ENCODE measurements at regions not wholly inside any gene's neighbourhood (a gene's known extent, or its start where the extent isn't known, plus 50 kb on each side); places are given as distances from the start of the nearest gene placed in this dataset.
"Not testable (repeated sequence)": the region's sequence is repeated elsewhere in the genome, so short reads cannot be mapped to it uniquely, and the experiment has no call there.

DNA sequence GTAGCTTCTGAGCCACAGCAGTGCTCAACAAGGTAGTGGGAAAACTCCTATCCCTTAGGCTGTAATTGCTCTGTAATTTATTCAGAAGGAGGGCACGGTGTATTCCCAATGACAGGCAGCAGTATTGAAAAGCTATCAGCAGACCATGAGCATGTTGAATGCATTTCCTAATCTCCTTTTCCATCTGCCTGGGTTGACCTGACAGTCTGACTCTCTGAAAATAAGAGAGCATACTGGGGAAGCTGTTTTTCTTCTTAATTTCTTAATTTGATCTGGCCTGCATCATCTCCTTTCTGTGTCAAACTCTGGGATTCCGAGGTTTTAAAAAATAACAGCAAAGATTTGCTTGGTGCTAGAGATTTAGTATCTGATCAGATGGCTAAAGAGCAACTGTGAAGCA, 88.1 kb upstream of the SLC35F3 start:
- H3K27me3 ChIP-seq (ENCODE audit: insufficient read depth, low read length), result no peaks in the 10 kb centered on the region
- no peaks in the 10 kb centered on the region for H3K9me3 Mint-ChIP-seq (ENCODE audit: unreplicated experiment)
- no peaks in the 10 kb centered on the region for H3K36me3 Mint-ChIP-seq (ENCODE audit: low read depth, unreplicated experiment)
- no peak for DNase-seq (ENCODE audit: low read depth)
- no peaks in the 10 kb centered on the region for H4K20me1 ChIP-seq (ENCODE audit: insufficient read depth, low read length)
- H3K27ac Mint-ChIP-seq (ENCODE audit: unreplicated experiment), result no peak overlapping the region
- H2AFZ ChIP-seq (ENCODE audit: low read depth, low read length), result no peak overlapping the region
- TF ChIP-seq, protein P1, sequence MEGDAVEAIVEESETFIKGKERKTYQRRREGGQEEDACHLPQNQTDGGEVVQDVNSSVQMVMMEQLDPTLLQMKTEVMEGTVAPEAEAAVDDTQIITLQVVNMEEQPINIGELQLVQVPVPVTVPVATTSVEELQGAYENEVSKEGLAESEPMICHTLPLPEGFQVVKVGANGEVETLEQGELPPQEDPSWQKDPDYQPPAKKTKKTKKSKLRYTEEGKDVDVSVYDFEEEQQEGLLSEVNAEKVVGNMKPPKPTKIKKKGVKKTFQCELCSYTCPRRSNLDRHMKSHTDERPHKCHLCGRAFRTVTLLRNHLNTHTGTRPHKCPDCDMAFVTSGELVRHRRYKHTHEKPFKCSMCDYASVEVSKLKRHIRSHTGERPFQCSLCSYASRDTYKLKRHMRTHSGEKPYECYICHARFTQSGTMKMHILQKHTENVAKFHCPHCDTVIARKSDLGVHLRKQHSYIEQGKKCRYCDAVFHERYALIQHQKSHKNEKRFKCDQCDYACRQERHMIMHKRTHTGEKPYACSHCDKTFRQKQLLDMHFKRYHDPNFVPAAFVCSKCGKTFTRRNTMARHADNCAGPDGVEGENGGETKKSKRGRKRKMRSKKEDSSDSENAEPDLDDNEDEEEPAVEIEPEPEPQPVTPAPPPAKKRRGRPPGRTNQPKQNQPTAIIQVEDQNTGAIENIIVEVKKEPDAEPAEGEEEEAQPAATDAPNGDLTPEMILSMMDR (IDR thresholded peaks at IDR 0.05; ENCODE audit: insufficient read depth, low read depth, low read length), result no peak
- no peak for TF ChIP-seq EZH2 (IDR thresholded peaks at IDR 0.05; ENCODE audit: insufficient read depth, low read length)
- H3K4me1 ChIP-seq (ENCODE audit: insufficient read depth, low read length), result no peaks in the 10 kb centered on the region
- no peak overlapping the region for H3K4me2 ChIP-seq (ENCODE audit: low read length)
- H3K9me3 ChIP-seq (ENCODE audit: insufficient read depth, low read depth, low read length), result peaks cover 1% of the 10 kb centered on the region
- H3K4me1 Mint-ChIP-seq (ENCODE audit: low read depth, unreplicated experiment), result no peaks in the 10 kb centered on the region
- H3K36me3 ChIP-seq (ENCODE audit: insufficient read depth, low read length), result no peaks in the 10 kb centered on the region
- H3K27ac ChIP-seq (ENCODE audit: low read depth, low read length), result no peak overlapping the region
- no peak for FAIRE-seq
- H3K27me3 Mint-ChIP-seq (ENCODE audit: low read depth, unreplicated experiment), result peaks cover 19% of the 10 kb centered on the region
- no peak overlapping the region for H3K9ac ChIP-seq (ENCODE audit: low read length)
- H3K4me3 ChIP-seq (ENCODE audit: insufficient read depth, low read depth, low read length), result no peak overlapping the region
- H3K79me2 ChIP-seq (ENCODE audit: insufficient read depth, low read length), result no peaks in the 10 kb centered on the region
- no peak overlapping the region for H3K4me3 Mint-ChIP-seq (ENCODE audit: unreplicated experiment)

DNA sequence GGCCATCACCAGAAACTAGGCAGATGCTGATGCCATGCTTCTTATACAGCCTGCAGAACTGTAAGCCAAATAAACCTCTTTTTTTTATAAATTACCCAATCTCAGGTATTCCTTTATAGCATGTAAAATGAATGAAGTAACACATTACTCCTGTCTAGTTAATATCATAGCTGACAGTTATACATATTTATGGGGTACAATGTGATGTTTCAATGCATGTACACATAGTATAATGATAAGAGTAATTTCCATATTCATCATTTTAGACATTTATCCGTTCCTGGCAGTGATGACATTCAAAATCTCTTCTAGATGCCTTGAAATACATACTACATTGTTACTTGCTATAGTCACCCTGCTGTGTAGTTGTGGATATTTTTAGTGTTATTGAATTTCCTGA, 85.4 kb upstream of the SLC35F3 start:
- H3K9ac ChIP-seq (ENCODE audit: low read length), result no peak overlapping the region
- Mint-ChIP-seq H3K4me3 (ENCODE audit: unreplicated experiment) (no peak overlapping the region), H3K9me3 (ENCODE audit: unreplicated experiment) (no peaks in the 10 kb centered on the region), H3K36me3 (ENCODE audit: low read depth, unreplicated experiment) (no peaks in the 10 kb centered on the region), H3K4me1 (ENCODE audit: low read depth, unreplicated experiment) (no peaks in the 10 kb centered on the region), H3K27ac (ENCODE audit: unreplicated experiment) (no peak overlapping the region), H3K27me3 (ENCODE audit: low read depth, unreplicated experiment) (peaks cover 5% of the 10 kb centered on the region)
- H3K27ac ChIP-seq (ENCODE audit: low read depth, low read length), result no peak overlapping the region
- no peaks in the 10 kb centered on the region for H3K36me3 ChIP-seq (ENCODE audit: insufficient read depth, low read length)
- no peaks in the 10 kb centered on the region for H3K79me2 ChIP-seq (ENCODE audit: insufficient read depth, low read length)
- no peaks in the 10 kb centered on the region for H3K4me1 ChIP-seq (ENCODE audit: insufficient read depth, low read length)
- FAIRE-seq (no peak), DNase-seq (ENCODE audit: low read depth) (no peak)
- TF ChIP-seq, protein P1 (IDR thresholded peaks at IDR 0.05; ENCODE audit: insufficient read depth, low read depth, low read length), result no peak
- TF ChIP-seq EZH2 (IDR thresholded peaks at IDR 0.05; ENCODE audit: insufficient read depth, low read length), result no peak
- H4K20me1 ChIP-seq (ENCODE audit: insufficient read depth, low read length), result no peaks in the 10 kb centered on the region
- H2AFZ ChIP-seq (ENCODE audit: low read depth, low read length), result no peak overlapping the region
- no peak overlapping the region for H3K4me3 ChIP-seq (ENCODE audit: insufficient read depth, low read depth, low read length)
- no peaks in the 10 kb centered on the region for H3K9me3 ChIP-seq (ENCODE audit: insufficient read depth, low read depth, low read length)
- no peak overlapping the region for H3K4me2 ChIP-seq (ENCODE audit: low read length)
- H3K27me3 ChIP-seq (ENCODE audit: insufficient read depth, low read length), result no peaks in the 10 kb centered on the region

DNA sequence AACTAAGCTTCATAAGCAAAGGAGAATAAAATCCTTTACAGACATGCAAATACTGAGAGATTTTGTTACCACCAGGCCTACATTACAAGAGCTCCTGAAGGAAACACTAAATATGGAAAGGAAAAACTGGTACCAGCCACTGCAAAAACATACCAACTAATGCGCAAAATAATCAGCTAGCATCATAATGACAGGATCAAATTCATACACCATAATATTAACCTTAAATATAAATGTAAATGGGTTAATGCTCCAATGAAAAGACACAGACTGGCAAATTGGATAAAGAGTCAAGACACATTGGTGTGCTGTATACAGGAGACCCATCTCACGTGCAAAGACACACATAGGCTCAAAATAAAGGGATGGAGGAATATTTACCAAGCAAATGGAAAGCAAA, 80.3 kb upstream of the SLC35F3 start:
- DNase-seq (ENCODE audit: low read depth); H3K4me2 ChIP-seq (ENCODE audit: low read length); H3K36me3 ChIP-seq (ENCODE audit: insufficient read depth, low read length); H3K27me3 Mint-ChIP-seq (ENCODE audit: low read depth, unreplicated experiment); H3K4me1 ChIP-seq (ENCODE audit: insufficient read depth, low read length); H3K4me3 ChIP-seq (ENCODE audit: insufficient read depth, low read depth, low read length); H3K9ac ChIP-seq (ENCODE audit: low read length); H3K4me1 Mint-ChIP-seq (ENCODE audit: low read depth, unreplicated experiment); H3K27ac ChIP-seq (ENCODE audit: low read depth, low read length); H4K20me1 ChIP-seq (ENCODE audit: insufficient read depth, low read length); H3K9me3 Mint-ChIP-seq (ENCODE audit: unreplicated experiment); H3K27me3 ChIP-seq (ENCODE audit: insufficient read depth, low read length); H3K79me2 ChIP-seq (ENCODE audit: insufficient read depth, low read length); H2AFZ ChIP-seq (ENCODE audit: low read depth, low read length); H3K27ac Mint-ChIP-seq (ENCODE audit: unreplicated experiment); H3K36me3 Mint-ChIP-seq (ENCODE audit: low read depth, unreplicated experiment); H3K9me3 ChIP-seq (ENCODE audit: insufficient read depth, low read depth, low read length); H3K4me3 Mint-ChIP-seq (ENCODE audit: unreplicated experiment); FAIRE-seq: not testable (repeated sequence)

DNA sequence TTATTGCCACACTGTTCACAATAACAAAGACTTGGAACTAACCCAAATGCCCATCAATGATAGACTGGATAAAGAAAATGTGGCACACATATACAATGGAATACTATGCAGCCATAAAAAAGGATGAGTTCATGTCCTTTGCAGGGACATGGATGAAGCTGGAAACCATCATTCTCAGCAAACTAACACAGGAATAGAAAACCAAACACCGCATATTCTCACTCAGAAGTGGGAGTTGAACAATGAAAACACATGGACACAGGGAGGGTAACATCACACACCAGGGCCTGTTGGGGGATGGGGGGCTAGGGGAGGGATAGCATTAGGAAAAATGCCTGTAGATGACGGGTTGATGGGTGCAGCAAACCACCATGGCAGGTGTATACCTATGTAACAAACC, 76.5 kb upstream of the SLC35F3 start:
- FAIRE-seq; H3K36me3 ChIP-seq (ENCODE audit: insufficient read depth, low read length); H3K9ac ChIP-seq (ENCODE audit: low read length); H3K9me3 Mint-ChIP-seq (ENCODE audit: unreplicated experiment); H3K79me2 ChIP-seq (ENCODE audit: insufficient read depth, low read length); H3K4me3 Mint-ChIP-seq (ENCODE audit: unreplicated experiment); H3K9me3 ChIP-seq (ENCODE audit: insufficient read depth, low read depth, low read length); DNase-seq (ENCODE audit: low read depth); H3K36me3 Mint-ChIP-seq (ENCODE audit: low read depth, unreplicated experiment); H3K4me1 ChIP-seq (ENCODE audit: insufficient read depth, low read length); H3K4me2 ChIP-seq (ENCODE audit: low read length); H3K4me3 ChIP-seq (ENCODE audit: insufficient read depth, low read depth, low read length); H3K27ac ChIP-seq (ENCODE audit: low read depth, low read length); H3K27ac Mint-ChIP-seq (ENCODE audit: unreplicated experiment); H3K4me1 Mint-ChIP-seq (ENCODE audit: low read depth, unreplicated experiment); H2AFZ ChIP-seq (ENCODE audit: low read depth, low read length); H3K27me3 ChIP-seq (ENCODE audit: insufficient read depth, low read length); H3K27me3 Mint-ChIP-seq (ENCODE audit: low read depth, unreplicated experiment); H4K20me1 ChIP-seq (ENCODE audit: insufficient read depth, low read length): not testable (repeated sequence)
